ENCODE measurements at regions not wholly inside any gene's neighbourhood (a gene's known extent, or its start where the extent isn't known, plus 50 kb on each side); places are given as distances from the start of the nearest gene placed in this dataset.

GRCh38 chr2:217047631-217048030, 187.8 kb upstream of the TNP1 start:
- no peak for TF ChIP-seq EZH2 (IDR thresholded peaks at IDR 0.05; ENCODE audit: insufficient read depth, low read length)
- no peak for TF ChIP-seq CTCF (IDR thresholded peaks at IDR 0.05; ENCODE audit: insufficient read depth, low read depth, low read length)
